ENCODE measurements at regions not wholly inside any gene's neighbourhood (a gene's known extent, or its start where the extent isn't known, plus 50 kb on each side); places are given as distances from the start of the nearest gene placed in this dataset.

DNA sequence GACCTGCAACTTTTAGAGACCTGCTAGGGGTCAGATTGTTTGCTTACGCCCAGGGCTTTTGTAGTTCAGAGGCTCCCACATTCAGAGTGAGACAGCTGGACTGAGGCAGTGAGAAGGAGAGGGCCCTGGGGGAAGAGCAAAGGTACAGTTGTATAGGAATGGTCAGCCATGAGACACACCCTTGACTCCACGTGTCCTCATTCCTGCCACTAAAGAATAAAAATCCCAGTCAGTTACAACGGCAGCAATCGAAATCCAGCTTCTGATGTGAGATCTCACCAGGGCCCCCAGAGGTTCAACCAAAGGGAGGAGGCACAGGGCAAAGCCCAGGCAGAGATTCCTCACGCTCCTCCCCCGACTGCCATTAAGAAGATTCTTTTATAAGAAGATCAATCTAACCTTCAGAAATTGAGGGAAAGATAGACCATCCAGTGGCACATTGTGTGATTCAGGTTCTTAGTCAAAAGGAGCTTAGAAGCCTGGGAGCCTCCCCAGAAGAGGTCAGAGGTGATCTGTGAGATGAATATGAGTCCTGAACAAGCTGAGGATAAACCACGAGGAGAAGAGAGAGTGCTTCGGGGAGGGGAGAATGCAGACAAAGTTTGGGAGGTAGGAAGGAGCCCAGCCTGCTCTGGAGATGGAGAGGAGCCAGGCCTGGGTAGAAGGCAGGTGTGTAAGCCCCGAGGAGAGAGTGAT lies 317.0 kb downstream of the CYP26B1 start:
- TF ChIP-seq CTCF (IDR thresholded peaks at IDR 0.05; ENCODE audit: low read depth, low read length) = no peak
- TF ChIP-seq EZH2phosphoT487 (IDR thresholded peaks at IDR 0.05; ENCODE audit: low read depth) = no peak
